MCF 10A (cell line): ENCODE measurements at regions not wholly inside any gene's neighbourhood (a gene's known extent, or its start where the extent isn't known, plus 50 kb on each side); places are given as distances from the start of the nearest gene placed in this dataset.

Experiments
- BruUV-seq: library from RNA; stranded (reverse); fragments of 400-500 nt; replicated peaks from 2 replicates; lab custom pipeline; 2021; lab: Mats Ljungman, UMichigan
- CTCF ChIA-PET: fragments of 300-600 bp; sonication (Branson Sonifier 250); formaldehyde crosslinking; extraction: SDS; loops from one replicate; lab custom pipeline; 2021; ENCODE audit warnings: antibody characterized with exemption, inconsistent platforms; lab: Yijun Ruan, JAX
- POLR2A ChIA-PET: fragments of 300-600, 350-650 bp; sonication (Branson Sonifier 250); formaldehyde crosslinking; extraction: SDS; loops from one replicate; lab custom pipeline; 2020; ENCODE audit warnings: antibody characterized with exemption, inconsistent platforms; lab: Yijun Ruan, JAX
- DNase-seq: peaks from one replicate; pipeline ENCODE4 v3.0.0-alpha.2; 2018; ENCODE audit not compliant: unreplicated experiment
- H3K27ac Mint-ChIP-seq: one replicate; pipeline ENCODE4 v1.8.0; 2022; ENCODE audit warnings: mild to moderate bottlenecking, low read depth, mixed read lengths; ENCODE audit not compliant: unreplicated experiment
- H3K27me3 Mint-ChIP-seq: one replicate; pipeline ENCODE4 v1.8.0; 2022; ENCODE audit warnings: mixed read lengths; ENCODE audit not compliant: insufficient read depth, unreplicated experiment
- H3K36me3 Mint-ChIP-seq: one replicate; pipeline ENCODE4 v1.8.0; 2022; ENCODE audit warnings: mild to moderate bottlenecking, moderate library complexity, mixed read lengths; ENCODE audit not compliant: insufficient read depth, unreplicated experiment
- H3K4me1 Mint-ChIP-seq: one replicate; pipeline ENCODE4 v1.8.0; 2022; ENCODE audit warnings: mixed read lengths; ENCODE audit not compliant: insufficient read depth, unreplicated experiment
- H3K4me3 Mint-ChIP-seq: one replicate; pipeline ENCODE4 v1.8.0; 2022; ENCODE audit warnings: mild to moderate bottlenecking, moderate library complexity, mixed read lengths; ENCODE audit not compliant: unreplicated experiment
- H3K9me3 Mint-ChIP-seq: one replicate; pipeline ENCODE4 v1.8.0; 2022; ENCODE audit warnings: mixed read lengths; ENCODE audit not compliant: unreplicated experiment
- CTCF ChIP-seq: fragments of 200-600 bp; IDR thresholded peaks from one replicate; pipeline ENCODE4 v1.8.0; 2022; ENCODE audit warnings: antibody characterized with exemption, mild to moderate bottlenecking; ENCODE audit not compliant: unreplicated experiment
- intact Hi-C: fragments of 100-400 bp; cut with micrococcal nuclease; formaldehyde crosslinking; loops from 2 replicates; pipeline ENCODE4 v1.14.1; 2022

- no peak overlapping the region for H3K4me3 Mint-ChIP-seq
- POLR2A ChIA-PET: no interaction called here
Observed at GRCh38 chr3:26345613-26346012, 277.0 kb upstream of the LRRC3B start.

GRCh38 chr3:26346497-26346896 is 276.1 kb upstream of the LRRC3B start:
- no peaks in the 10 kb centered on the region for H3K9me3 Mint-ChIP-seq
- no peaks in the 10 kb centered on the region for H3K27me3 Mint-ChIP-seq
- POLR2A ChIA-PET: no interaction called here
- H3K4me3 Mint-ChIP-seq: no peak overlapping the region
- no TSS peak for BruUV-seq
- DNase-seq: no peak
- intact Hi-C loops: no loop called here
- CTCF ChIA-PET: no interaction called here
- no peak for TF ChIP-seq CTCF
- peaks cover 6% of the 10 kb centered on the region for H3K36me3 Mint-ChIP-seq
- H3K4me1 Mint-ChIP-seq: peaks cover 16% of the 10 kb centered on the region
- no peak overlapping the region for H3K27ac Mint-ChIP-seq

More at GRCh38 chr3:26345613-26346012, 277.0 kb upstream of the LRRC3B start:
- intact Hi-C loops: no loop called here
- Mint-ChIP-seq H3K36me3 (peaks cover 6% of the 10 kb centered on the region), H3K9me3 (no peaks in the 10 kb centered on the region), H3K27me3 (no peaks in the 10 kb centered on the region), H3K4me1 (peaks cover 10% of the 10 kb centered on the region), H3K27ac (no peak overlapping the region)
- CTCF ChIA-PET: no interaction called here
- BruUV-seq: no TSS peak
- DNase-seq: no peak
- TF ChIP-seq CTCF: no peak

GRCh38 chr3:26347150-26347549 is 275.4 kb upstream of the LRRC3B start:
- Mint-ChIP-seq H3K27me3 (no peaks in the 10 kb centered on the region), H3K27ac (no peak overlapping the region), H3K9me3 (no peaks in the 10 kb centered on the region), H3K4me1 (peaks cover 16% of the 10 kb centered on the region), H3K4me3 (no peak overlapping the region), H3K36me3 (peaks cover 6% of the 10 kb centered on the region)
- POLR2A ChIA-PET: interaction anchor here (0.6 kb wide), 1 partner anchor 727 kb away, joined by 3 read pairs; no protein-coding TSS in a partner anchor
- DNase-seq: no peak
- intact Hi-C loops: no loop called here
- CTCF ChIA-PET: no interaction called here
- TF ChIP-seq CTCF: no peak
- no TSS peak for BruUV-seq

- H3K27me3 Mint-ChIP-seq: no peaks in the 10 kb centered on the region
- H3K4me1 Mint-ChIP-seq: peaks cover 7% of the 10 kb centered on the region
- POLR2A ChIA-PET: no interaction called here
- CTCF ChIA-PET: interaction anchor here (0.7 to 0.9 kb wide), 3 partner anchors 217 to 282 kb away, joined by 3 read pairs; no protein-coding TSS in a partner anchor
- peak; percentile 2 for DNase-seq
- no peak overlapping the region for H3K27ac Mint-ChIP-seq
- H3K9me3 Mint-ChIP-seq: no peaks in the 10 kb centered on the region
- no TSS peak for BruUV-seq
- TF ChIP-seq CTCF: no peak
- H3K4me3 Mint-ChIP-seq: no peak overlapping the region
- intact Hi-C loops: no loop called here
- H3K36me3 Mint-ChIP-seq: peaks cover 6% of the 10 kb centered on the region
Observed at GRCh38 chr3:26350853-26351252, 271.7 kb upstream of the LRRC3B start.
